CD4-positive, alpha-beta T cell (primary cell): ENCODE measurements at regions not wholly inside any gene's neighbourhood (a gene's known extent, or its start where the extent isn't known, plus 50 kb on each side); places are given as distances from the start of the nearest gene placed in this dataset.

ENCODE experiments used
- ATAC-seq: fragments of 200-7000 bp; cut with Tn5 transposase; one replicate; pipeline ENCODE4 v1.10.0; 2022; ENCODE audit warnings: mild to moderate bottlenecking; ENCODE audit not compliant: poor library complexity
- CTCF ChIA-PET: fragments of 350-600 bp; sonication (Branson Sonifier 250); formaldehyde crosslinking; loops from one replicate; lab custom pipeline; 2021; ENCODE audit warnings: antibody characterized with exemption, inconsistent platforms; lab: Charles Lee
- POLR2A ChIA-PET: fragments of 350-600 bp; sonication (Branson Sonifier 250); formaldehyde crosslinking; loops from one replicate; lab custom pipeline; 2021; ENCODE audit warnings: antibody characterized with exemption, inconsistent platforms; lab: Charles Lee
- DNase-seq, 14 experiments: peaks; one replicate each; pipeline ENCODE4 v3.0.0-alpha.2; 2013 to 2020; ENCODE audit warnings: mixed read lengths in 2 of 14
- H3K27ac ChIP-seq, 2 donors: one replicate each; pipeline versions ENCODE4 v1.5.1 to v1.7.0; 2013; ENCODE audit warnings: low read length in 2 of 2, low read depth in 1 of 2, mild to moderate bottlenecking in 1 of 2
- H3K27me3 ChIP-seq, 2 experiments: 1 replicate in 1 of 2; 2 replicates in 1 of 2; pipeline versions ENCODE4 v1.6.1 to v1.7.0; 2013; ENCODE audit warnings: low read length in 2 of 2, control low read depth in 1 of 2, mild to moderate bottlenecking in 1 of 2, moderate library complexity in 1 of 2; ENCODE audit not compliant: insufficient read depth in 2 of 2, control insufficient read depth in 1 of 2
- H3K36me3 ChIP-seq: one replicate; pipeline ENCODE4 v1.6.1; 2013; ENCODE audit warnings: low read length, control low read depth; ENCODE audit not compliant: insufficient read depth
- H3K4me1 ChIP-seq: one replicate; pipeline ENCODE4 v1.6.1; 2013; ENCODE audit warnings: low read length, control low read depth; ENCODE audit not compliant: insufficient read depth
- H3K4me3 ChIP-seq: one replicate; pipeline ENCODE4 v1.5.1; 2013; ENCODE audit warnings: mild to moderate bottlenecking, low read length, moderate library complexity
- H3K9me3 ChIP-seq, 2 experiments: 1 replicate in 1 of 2; 2 replicates in 1 of 2; pipeline versions ENCODE4 v1.6.1 to v1.7.0; 2013; ENCODE audit warnings: low read length in 2 of 2, mild to moderate bottlenecking in 2 of 2, control low read depth in 1 of 2, moderate library complexity in 1 of 2; ENCODE audit not compliant: control insufficient read depth in 1 of 2, insufficient read depth in 1 of 2
- H3K27ac Mint-ChIP-seq: one replicate; pipeline ENCODE4 v1.8.0; 2020; ENCODE audit warnings: mixed read lengths
- H3K27me3 Mint-ChIP-seq: one replicate; pipeline ENCODE4 v1.8.0; 2021; ENCODE audit warnings: mixed read lengths
- H3K36me3 Mint-ChIP-seq: one replicate; pipeline ENCODE4 v1.8.0; 2021; ENCODE audit warnings: low read depth, mixed read lengths
- H3K4me1 Mint-ChIP-seq: one replicate; pipeline ENCODE4 v1.8.0; 2021; ENCODE audit warnings: low read depth, mixed read lengths
- H3K4me3 Mint-ChIP-seq: one replicate; pipeline ENCODE4 v1.8.0; 2020; ENCODE audit warnings: mild to moderate bottlenecking, mixed read lengths
- H3K9me3 Mint-ChIP-seq: one replicate; pipeline ENCODE4 v1.8.0; 2020; ENCODE audit warnings: mixed read lengths
- CTCF ChIP-seq: fragments of 200-600 bp; IDR thresholded peaks from one replicate; pipeline ENCODE4 v1.8.0; 2022; ENCODE audit warnings: antibody characterized with exemption, mild to moderate bottlenecking
- intact Hi-C, 2 experiments: fragments of 100-400 bp; cut with DNase I in 1 of 2; cut with micrococcal nuclease in 1 of 2; formaldehyde crosslinking; loops; one replicate each; pipeline versions ENCODE4 v1.15.1 to v1.9.0; 2023 to 2025; cut with DNase I, micrococcal nuclease

GRCh38 chr7:47659664-47660462 lies 78.0 kb upstream of the TNS3 start:
- DNase-seq = no peak
- Histone ChIP-seq H3K4me3 (no peak overlapping the region), H3K36me3 (no peaks in the 10 kb centered on the region), H3K9me3 (peaks cover 0 to 7% of the 10 kb centered on the region in 2 experiments), H3K27ac (no peak overlapping the region), H3K27me3 (no peaks in the 10 kb centered on the region), H3K4me1 (no peaks in the 10 kb centered on the region)
- Mint-ChIP-seq H3K4me3 (no peak overlapping the region), H3K36me3 (no peaks in the 10 kb centered on the region), H3K27ac (no peak overlapping the region), H3K27me3 (no peaks in the 10 kb centered on the region), H3K4me1 (no peaks in the 10 kb centered on the region), H3K9me3 (no peaks in the 10 kb centered on the region)
- TF ChIP-seq CTCF = no peak
- no peak for ATAC-seq
- intact Hi-C loops = no loop called here
- POLR2A ChIA-PET = no interaction called here
- CTCF ChIA-PET = no interaction called here

- H3K27me3 Mint-ChIP-seq = no peaks in the 10 kb centered on the region
- TF ChIP-seq CTCF = no peak
- ChIA-PET CTCF (no interaction called here), POLR2A (no interaction called here)
- H3K36me3 Mint-ChIP-seq = no peaks in the 10 kb centered on the region
- H3K27ac Mint-ChIP-seq = no peak overlapping the region
- DNase-seq = no peak
- no peaks in the 10 kb centered on the region for H3K9me3 Mint-ChIP-seq
- H3K36me3 ChIP-seq = no peaks in the 10 kb centered on the region
- H3K4me1 Mint-ChIP-seq = no peaks in the 10 kb centered on the region
- H3K4me1 ChIP-seq = no peaks in the 10 kb centered on the region
- no peaks in the 10 kb centered on the region for H3K27me3 ChIP-seq
- intact Hi-C loops = no loop called here
- H3K27ac ChIP-seq = no peak overlapping the region
- no peak overlapping the region for H3K4me3 ChIP-seq
- no peak overlapping the region for H3K4me3 Mint-ChIP-seq
- ATAC-seq = no peak
- peaks cover 0 to 7% of the 10 kb centered on the region in 2 experiments for H3K9me3 ChIP-seq
Measured at GRCh38 chr7:47658886-47659635, 77.2 kb upstream of the TNS3 start.

GRCh38 chr7:47657126-47657525 lies 75.2 kb upstream of the TNS3 start:
- POLR2A ChIA-PET = no interaction called here
- H3K9me3 Mint-ChIP-seq = no peaks in the 10 kb centered on the region

More at GRCh38 chr7:47657126-47657525, 75.2 kb upstream of the TNS3 start:
- H3K4me1 Mint-ChIP-seq = no peaks in the 10 kb centered on the region
- H3K4me1 ChIP-seq = no peaks in the 10 kb centered on the region
- no peaks in the 10 kb centered on the region for H3K27me3 ChIP-seq
- intact Hi-C loops = no loop called here
- no peaks in the 10 kb centered on the region for H3K36me3 ChIP-seq
- ATAC-seq = no peak
- no peaks in the 10 kb centered on the region for H3K36me3 Mint-ChIP-seq
- no peak for DNase-seq
- no peak overlapping the region for H3K27ac Mint-ChIP-seq
- no peak overlapping the region for H3K4me3 ChIP-seq
- no peak for TF ChIP-seq CTCF
- no peak overlapping the region for H3K4me3 Mint-ChIP-seq
- no peak overlapping the region for H3K27ac ChIP-seq
- peaks cover 0 to 7% of the 10 kb centered on the region in 2 experiments for H3K9me3 ChIP-seq
- CTCF ChIA-PET = no interaction called here
- H3K27me3 Mint-ChIP-seq = no peaks in the 10 kb centered on the region
